ENCODE measurements at regions not wholly inside any gene's neighbourhood (a gene's known extent, or its start where the extent isn't known, plus 50 kb on each side); places are given as distances from the start of the nearest gene placed in this dataset.

- H3K4me1 ChIP-seq (ENCODE audit: insufficient read depth, low read length), result no peaks in the 10 kb centered on the region
- Mint-ChIP-seq H3K36me3 (ENCODE audit: insufficient read depth in 1 of 3, low read depth in 3 of 3) (peaks cover 0 to 2% (median 0%) of the 10 kb centered on the region in 3 experiments; a peak in 2 of 7 replicates), H3K9me3 (no peaks in the 10 kb centered on the region), H3K4me1 (peaks cover 9 to 12% of the 10 kb centered on the region in 2 experiments; a peak in 3 of 4 replicates), H3K27ac (no peak overlapping the region; a peak in 1 of 7 replicates), H3K27me3 (ENCODE audit: low read depth) (no peaks in the 10 kb centered on the region; the same call in 1 of the 2 replicates), H3K4me3 (no peak overlapping the region)
- no peak overlapping the region for H3K23ac ChIP-seq (ENCODE audit: insufficient read length, low read depth, low read length)
- H3K4me2 ChIP-seq (ENCODE audit: insufficient read depth, insufficient read length, low read length), result no peak overlapping the region
- no peaks in the 10 kb centered on the region for H3K79me1 ChIP-seq (ENCODE audit: insufficient read depth, low read depth, low read length, poor library complexity, severe bottlenecking)
- no peak overlapping the region for H3K18ac ChIP-seq (ENCODE audit: insufficient read length, low read depth, low read length)
- WGBS (ENCODE audit: extremely low coverage, insufficient read length, low lambda C conversion rate), result no CpG with 5 or more reads among the region's 5 CpGs
- no peak overlapping the region for H2BK12ac ChIP-seq (ENCODE audit: insufficient read length, low read depth, low read length)
- H2BK5ac ChIP-seq (ENCODE audit: insufficient read length, low read length), result no peak overlapping the region
- H3K4ac ChIP-seq (ENCODE audit: low read depth, low read length), result no peak overlapping the region
- no peak overlapping the region for H3K56ac ChIP-seq (ENCODE audit: insufficient read length, low read depth, low read length)
- no peak overlapping the region for H2BK120ac ChIP-seq (ENCODE audit: low read depth, low read length, poor library complexity, severe bottlenecking)
- no peak overlapping the region for H3K14ac ChIP-seq (ENCODE audit: insufficient read depth, low read length)
- H3K27me3 ChIP-seq (ENCODE audit: insufficient read depth, low read length), result no peaks in the 10 kb centered on the region
- no peak overlapping the region for H4K5ac ChIP-seq (ENCODE audit: insufficient read length, low read depth, low read length)
- no peaks in the 10 kb centered on the region for H3K79me2 ChIP-seq (ENCODE audit: insufficient read depth, low read length)
- no peak overlapping the region for H2AFZ ChIP-seq (ENCODE audit: low read length)
- no peak overlapping the region for H4K91ac ChIP-seq (ENCODE audit: insufficient read length, low read depth, low read length)
- H3T11ph ChIP-seq (ENCODE audit: low read length), result no peak overlapping the region
- TF ChIP-seq CTCF (conservative IDR thresholded peaks at IDR 0.05), result no peak
- H2BK15ac ChIP-seq (ENCODE audit: low read depth, low read length), result no peak overlapping the region
- no peak overlapping the region for H3K9ac ChIP-seq (ENCODE audit: extremely low read depth, insufficient read length, low read length)
- no peak overlapping the region for H3K27ac ChIP-seq (ENCODE audit: insufficient read length, low read depth, low read length)
- no peak overlapping the region for H2BK20ac ChIP-seq (ENCODE audit: low read depth, low read length, poor library complexity, severe bottlenecking)
- H4K8ac ChIP-seq (replicated peaks; ENCODE audit: insufficient read length, low read depth, low read length), result no peak overlapping the region
- no peak overlapping the region for H2AK5ac ChIP-seq (ENCODE audit: insufficient read length, low read length)
- DNase-seq, result peak; percentile 85
- H3K9me3 ChIP-seq (ENCODE audit: control insufficient read depth, low read depth, low read length), result peaks cover 2% of the 10 kb centered on the region
- H3K23me2 ChIP-seq (ENCODE audit: insufficient read length, low read depth, low read length, poor library complexity, severe bottlenecking), result no peaks in the 10 kb centered on the region
- no peaks in the 10 kb centered on the region for H4K20me1 ChIP-seq (ENCODE audit: control insufficient read depth, insufficient read depth, insufficient read length)
Observed at GRCh38 chr11:82675838-82676237, 57.8 kb downstream of the FAM181B start.

Measured in H9 (cell line).